ENCODE measurements at regions not wholly inside any gene's neighbourhood (a gene's known extent, or its start where the extent isn't known, plus 50 kb on each side); places are given as distances from the start of the nearest gene placed in this dataset.

DNA sequence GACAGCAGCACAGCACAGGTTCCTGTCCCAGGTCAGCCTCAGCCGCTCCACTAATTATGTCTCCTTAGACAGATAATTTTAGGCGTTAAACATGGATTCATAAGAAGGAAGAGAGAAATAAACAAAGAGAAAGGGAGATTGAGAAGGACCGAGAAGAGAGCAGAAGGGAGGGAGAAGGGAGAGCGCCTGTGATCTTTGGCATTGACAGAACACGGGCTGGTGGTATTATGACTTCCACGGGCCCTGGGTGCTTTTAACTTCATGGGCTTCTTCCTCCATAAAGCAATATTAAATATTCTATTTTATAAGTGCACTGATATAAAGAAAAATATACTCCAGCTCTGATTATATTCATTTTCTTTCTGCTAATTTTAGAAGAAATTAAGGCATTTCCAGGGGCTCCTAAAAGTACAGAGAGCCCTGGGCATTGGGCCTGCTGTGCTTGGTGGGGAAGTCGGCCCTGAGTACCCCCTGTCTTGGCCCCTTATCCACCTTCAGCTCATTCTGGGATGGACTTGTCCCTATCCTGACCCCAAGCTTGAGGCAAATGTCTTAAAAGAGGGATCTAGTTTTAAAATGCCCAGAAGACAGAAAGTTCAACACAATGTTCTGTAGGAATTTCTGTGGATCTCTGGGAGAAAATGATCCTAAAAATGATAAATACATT is 135.3 kb downstream of the MEX3B start:
- TF ChIP-seq CTCF (IDR thresholded peaks at IDR 0.05), result no peak
- H3K27ac ChIP-seq, result peak overlapping the region in 9 of 10 donors; percentile 7 to 75 (median 68)
- intact Hi-C loops (cut with DNase I), result loop anchor here in 4 of 10 donors (10.0 kb wide), 2 partner anchors 84 to 134 kb away; partner anchors contain the start of gene MEX3B (in 3 of the 4)
- H3K36me3 ChIP-seq, result no peaks in the 10 kb centered on the region
- no peak for DNase-seq
- ATAC-seq, result no peak
- no peak overlapping the region for H3K4me3 ChIP-seq
- no peaks in the 10 kb centered on the region for H3K9me3 ChIP-seq
- WGBS, 2 donors, result 37 to 58% methylated on average over 7 of the region's 7 CpGs
- H3K4me1 ChIP-seq, result peaks cover 6 to 51% (median 38%) of the 10 kb centered on the region in 9 donors
- H3K27me3 ChIP-seq, result no peaks in the 10 kb centered on the region

DNA sequence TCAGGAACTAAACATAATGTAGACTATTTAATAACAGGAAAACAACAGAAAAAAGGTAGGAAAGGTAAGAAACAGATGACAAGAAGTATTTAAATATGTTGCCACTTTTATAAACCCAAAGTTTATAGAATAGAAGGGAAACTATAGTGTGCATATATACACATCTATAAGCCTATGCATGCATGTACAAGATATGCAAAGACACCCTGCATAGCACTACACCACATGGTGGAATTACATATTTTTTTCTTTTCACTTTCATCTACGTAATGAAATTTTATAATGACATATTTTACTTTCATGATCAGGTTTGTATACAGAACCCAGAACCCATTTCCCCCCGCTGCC is 136.8 kb downstream of the MEX3B start:
- no peaks in the 10 kb centered on the region for H3K36me3 ChIP-seq
- H3K4me1 ChIP-seq, result peaks cover under 1 to 37% (median 26%) of the 10 kb centered on the region in 9 donors
- no peaks in the 10 kb centered on the region for H3K27me3 ChIP-seq
- TF ChIP-seq CTCF (IDR thresholded peaks at IDR 0.05), result no peak
- no peak for DNase-seq
- ATAC-seq, result no peak
- peak overlapping the region in 5 of 10 donors; percentile 13 to 54 (median 41) for H3K27ac ChIP-seq
- WGBS, 2 donors, result 54 to 59% methylated on average over 2 of the region's 2 CpGs
- no peak overlapping the region for H3K4me3 ChIP-seq
- intact Hi-C loops (cut with DNase I), result no loop called here
- no peaks in the 10 kb centered on the region for H3K9me3 ChIP-seq

DNA sequence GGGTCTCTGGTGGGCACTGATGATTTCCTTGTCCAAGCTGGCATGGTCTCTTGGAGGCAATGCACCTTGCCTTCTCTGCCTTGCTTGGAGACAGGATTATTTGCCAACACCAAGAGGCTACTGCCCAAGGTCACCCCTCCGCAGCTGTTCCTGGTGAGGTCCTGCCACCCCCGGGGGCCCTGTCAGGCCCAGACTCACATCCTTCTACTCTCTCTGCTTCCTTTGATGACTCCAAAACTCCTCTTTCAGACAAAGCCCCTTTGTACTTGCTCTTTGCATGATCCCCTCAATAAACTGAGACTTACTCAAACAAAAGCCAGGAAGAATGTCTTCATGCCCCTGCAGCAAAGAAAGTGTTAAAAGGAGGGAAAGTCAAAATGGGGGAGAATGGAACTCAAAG is 137.7 kb downstream of the MEX3B start:
- no peak overlapping the region for H3K4me3 ChIP-seq
- no peaks in the 10 kb centered on the region for H3K36me3 ChIP-seq
- no peak for TF ChIP-seq CTCF (IDR thresholded peaks at IDR 0.05)
- no peak for ATAC-seq
- H3K9me3 ChIP-seq, result no peaks in the 10 kb centered on the region
- peaks cover 0 to 29% (median 23%) of the 10 kb centered on the region in 9 donors for H3K4me1 ChIP-seq
- no peaks in the 10 kb centered on the region for H3K27me3 ChIP-seq
- intact Hi-C loops (cut with DNase I), result no loop called here
- H3K27ac ChIP-seq, result no peak overlapping the region
- no peak for DNase-seq
- 46 to 62% methylated on average over 2 of the region's 2 CpGs for WGBS, 2 donors

DNA sequence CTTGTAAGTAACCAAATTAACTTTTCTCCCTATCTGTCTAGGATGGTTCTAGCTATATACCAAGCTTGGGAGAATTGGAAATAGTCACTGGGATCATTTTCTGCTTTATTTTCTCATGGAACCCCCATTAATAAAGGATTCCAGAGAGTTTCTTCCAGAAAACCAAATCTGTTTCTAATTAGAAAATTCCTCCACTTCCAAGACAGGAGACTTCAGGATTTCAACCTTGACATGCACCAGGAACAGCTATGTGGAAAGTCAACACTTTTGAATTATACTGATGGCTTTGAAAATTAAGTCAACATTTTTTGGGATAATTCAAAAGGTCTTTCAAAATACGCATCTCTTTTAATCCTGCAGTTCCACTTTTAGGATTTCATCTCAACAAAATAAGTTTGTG is 138.3 kb downstream of the MEX3B start:
- DNase-seq (no peak), ATAC-seq (no peak)
- Histone ChIP-seq H3K9me3 (no peaks in the 10 kb centered on the region), H3K36me3 (no peaks in the 10 kb centered on the region), H3K27me3 (no peaks in the 10 kb centered on the region), H3K27ac (no peak overlapping the region), H3K4me3 (no peak overlapping the region), H3K4me1 (peaks cover 0 to 29% (median 20%) of the 10 kb centered on the region in 9 donors)
- intact Hi-C loops (cut with DNase I), result no loop called here
- 93 to 98% methylated on average over 1 of the region's 1 CpG for WGBS, 2 donors
- TF ChIP-seq CTCF (IDR thresholded peaks at IDR 0.05), result no peak
